ENCODE measurements at regions not wholly inside any gene's neighbourhood (a gene's known extent, or its start where the extent isn't known, plus 50 kb on each side); places are given as distances from the start of the nearest gene placed in this dataset.

DNA sequence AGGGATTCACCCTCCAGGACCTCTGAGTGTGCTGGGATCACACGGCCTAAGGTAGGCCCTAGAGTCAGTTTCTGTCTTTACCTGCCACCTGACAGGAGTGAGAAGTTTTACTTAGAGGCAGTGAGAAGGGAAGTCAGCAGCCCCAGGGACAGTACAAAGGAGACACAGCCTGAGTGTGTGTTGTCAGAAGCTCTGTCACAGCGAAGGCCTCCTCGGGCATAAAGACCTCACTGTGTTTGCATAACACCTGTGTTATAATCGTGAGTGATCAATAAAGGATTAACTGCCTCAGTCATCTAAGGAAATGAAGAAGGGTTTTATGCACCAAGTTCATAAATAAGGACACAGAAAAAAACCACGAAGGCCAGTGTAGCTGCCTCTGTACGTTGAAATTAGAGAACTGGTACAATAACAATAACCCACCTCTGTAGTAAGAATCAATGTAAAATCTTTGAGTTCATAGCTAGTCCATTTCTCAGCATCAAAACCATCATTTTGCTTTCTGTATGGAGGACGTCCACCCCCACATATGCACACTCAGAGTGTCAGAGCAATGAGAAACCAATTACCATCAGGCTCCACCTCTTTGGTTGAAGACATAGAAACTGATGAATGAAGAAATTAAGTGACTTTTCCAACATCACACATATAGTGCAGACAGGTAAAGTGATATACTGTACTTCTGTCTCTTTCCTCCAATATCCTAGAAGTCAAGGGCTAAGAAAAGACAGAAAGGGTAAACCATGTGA is 159.3 kb downstream of the DAD1 start:
- TF ChIP-seq POLR2AphosphoS5 (IDR thresholded peaks at IDR 0.05; ENCODE audit: borderline replicate concordance, low read depth, low read length) (no peak), EZH2 (IDR thresholded peaks at IDR 0.05) (no peak)

All from SK-N-MC (cell line).